ENCODE measurements at regions not wholly inside any gene's neighbourhood (a gene's known extent, or its start where the extent isn't known, plus 50 kb on each side); places are given as distances from the start of the nearest gene placed in this dataset.

GRCh38 chr4:27506401-27506800 lies 645.8 kb downstream of the STIM2 start:
- TF ChIP-seq EP300 (IDR thresholded peaks at IDR 0.05; ENCODE audit: borderline replicate concordance in 1 of 2, low read depth in 1 of 2, low read length in 1 of 2) = no peak
- no peak for TF ChIP-seq RCOR1 (IDR thresholded peaks at IDR 0.05; ENCODE audit: low read length)
- no peak for TF ChIP-seq CTCF (IDR thresholded peaks at IDR 0.05)
- TF ChIP-seq USF2 (IDR thresholded peaks at IDR 0.05; ENCODE audit: borderline replicate concordance, low read depth, low read length) = no peak
- no peak for TF ChIP-seq POLR2AphosphoS5 (IDR thresholded peaks at IDR 0.05; ENCODE audit: low read depth, low read length)
- no peak for TF ChIP-seq SIN3A (IDR thresholded peaks at IDR 0.05; ENCODE audit: borderline replicate concordance, low read depth, low read length)
- TF ChIP-seq NRF1 (IDR thresholded peaks at IDR 0.05; ENCODE audit: low read depth, low read length) = no peak
- TF ChIP-seq MXI1 (IDR thresholded peaks at IDR 0.05; ENCODE audit: low read depth, low read length) = no peak
- no peak for TF ChIP-seq TAF1 (IDR thresholded peaks at IDR 0.05; ENCODE audit: borderline replicate concordance, low read depth, low read length)
- TF ChIP-seq CHD2 (IDR thresholded peaks at IDR 0.05; ENCODE audit: low read length, partially characterized antibody) = no peak
- TF ChIP-seq RAD21 (IDR thresholded peaks at IDR 0.05; ENCODE audit: low read length) = no peak
- no peak for TF ChIP-seq RXRA (IDR thresholded peaks at IDR 0.05; ENCODE audit: borderline replicate concordance, low read depth)

All from SK-N-SH (cell line).